SK-N-MC (cell line): ENCODE measurements at regions not wholly inside any gene's neighbourhood (a gene's known extent, or its start where the extent isn't known, plus 50 kb on each side); places are given as distances from the start of the nearest gene placed in this dataset.

Experiments used
- EZH2 ChIP-seq: fragments of 200-600 bp; sonication (generic); IDR thresholded peaks from one replicate; pipeline ENCODE4 v1.6.1; 2017; ENCODE audit warnings: antibody characterized with exemption
- POLR2AphosphoS5 ChIP-seq: IDR thresholded peaks from 2 replicates; pipeline ENCODE4 v1.6.1; 2012; ENCODE audit warnings: mild to moderate bottlenecking, low read depth, low read length, borderline replicate concordance

GRCh38 chr13:47553329-47553977 is 447.6 kb downstream of the SUCLA2 start:
- TF ChIP-seq POLR2AphosphoS5 (no peak), EZH2 (no peak)
